ENCODE measurements at regions not wholly inside any gene's neighbourhood (a gene's known extent, or its start where the extent isn't known, plus 50 kb on each side); places are given as distances from the start of the nearest gene placed in this dataset.

DNA sequence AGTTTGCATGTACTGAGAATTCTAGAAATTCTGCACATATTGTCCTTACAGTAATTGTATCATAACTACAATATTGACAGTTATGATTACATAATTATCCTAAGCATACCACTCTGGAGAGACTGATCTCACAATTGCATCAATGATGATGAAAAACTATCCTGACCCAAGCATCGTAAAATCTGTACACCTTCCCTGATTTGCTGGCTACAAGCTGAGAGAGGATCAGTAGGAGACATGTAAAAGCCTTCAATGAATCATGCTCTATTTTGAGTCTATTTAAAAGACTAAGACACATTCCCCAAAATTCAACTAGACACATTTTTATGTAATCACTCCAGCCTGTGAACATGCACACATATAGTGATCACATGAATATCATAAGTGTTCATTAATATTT lies 1833.8 kb downstream of the EFNA5 start:
- TF ChIP-seq, protein P1, sequence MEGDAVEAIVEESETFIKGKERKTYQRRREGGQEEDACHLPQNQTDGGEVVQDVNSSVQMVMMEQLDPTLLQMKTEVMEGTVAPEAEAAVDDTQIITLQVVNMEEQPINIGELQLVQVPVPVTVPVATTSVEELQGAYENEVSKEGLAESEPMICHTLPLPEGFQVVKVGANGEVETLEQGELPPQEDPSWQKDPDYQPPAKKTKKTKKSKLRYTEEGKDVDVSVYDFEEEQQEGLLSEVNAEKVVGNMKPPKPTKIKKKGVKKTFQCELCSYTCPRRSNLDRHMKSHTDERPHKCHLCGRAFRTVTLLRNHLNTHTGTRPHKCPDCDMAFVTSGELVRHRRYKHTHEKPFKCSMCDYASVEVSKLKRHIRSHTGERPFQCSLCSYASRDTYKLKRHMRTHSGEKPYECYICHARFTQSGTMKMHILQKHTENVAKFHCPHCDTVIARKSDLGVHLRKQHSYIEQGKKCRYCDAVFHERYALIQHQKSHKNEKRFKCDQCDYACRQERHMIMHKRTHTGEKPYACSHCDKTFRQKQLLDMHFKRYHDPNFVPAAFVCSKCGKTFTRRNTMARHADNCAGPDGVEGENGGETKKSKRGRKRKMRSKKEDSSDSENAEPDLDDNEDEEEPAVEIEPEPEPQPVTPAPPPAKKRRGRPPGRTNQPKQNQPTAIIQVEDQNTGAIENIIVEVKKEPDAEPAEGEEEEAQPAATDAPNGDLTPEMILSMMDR (IDR thresholded peaks at IDR 0.05) = no peak
- WGBS, 3 donors = 48 to 80% (median 54%) methylated on average over 1 of the region's 1 CpG
- no peak overlapping the region for H3K27ac ChIP-seq
- DNase-seq = no peak
- no peak overlapping the region for H3K4me3 ChIP-seq
- no peaks in the 10 kb centered on the region for H3K9me3 ChIP-seq
- no peaks in the 10 kb centered on the region for H3K36me3 ChIP-seq (ENCODE audit: insufficient read depth in 1 of 2, low read depth in 1 of 2)
- H3K4me1 ChIP-seq = no peaks in the 10 kb centered on the region
- no peak for ATAC-seq
- no peaks in the 10 kb centered on the region for H3K27me3 ChIP-seq (ENCODE audit: insufficient read depth in 3 of 3, low read length in 2 of 3)
- intact Hi-C loops (cut with DNase I) = no loop called here

DNA sequence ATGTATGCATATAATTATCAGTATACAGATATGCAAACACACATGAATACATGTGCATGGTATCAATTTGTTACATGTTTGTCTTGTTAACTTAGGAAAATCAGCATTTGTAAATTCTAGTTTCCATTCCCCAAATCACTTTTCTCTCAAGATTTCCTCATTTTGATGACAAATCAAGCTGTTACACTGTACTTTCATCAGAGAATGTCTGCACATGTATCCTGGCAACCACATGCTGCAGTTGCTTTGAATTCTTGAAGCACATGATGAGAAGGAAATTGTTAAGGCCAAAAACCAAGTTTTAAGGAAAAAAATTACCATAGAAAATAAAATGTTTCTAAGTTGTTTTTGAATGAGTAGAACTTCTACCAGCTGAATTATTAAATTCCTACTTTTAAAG lies 1834.5 kb downstream of the EFNA5 start:
- TF ChIP-seq, protein P1 (IDR thresholded peaks at IDR 0.05) = no peak
- DNase-seq = no peak
- Histone ChIP-seq H3K9me3 (no peaks in the 10 kb centered on the region), H3K27ac (no peak overlapping the region), H3K36me3 (ENCODE audit: insufficient read depth in 1 of 2, low read depth in 1 of 2) (no peaks in the 10 kb centered on the region), H3K4me3 (no peak overlapping the region), H3K27me3 (ENCODE audit: insufficient read depth in 3 of 3, low read length in 2 of 3) (no peaks in the 10 kb centered on the region), H3K4me1 (no peaks in the 10 kb centered on the region)
- intact Hi-C loops (cut with DNase I) = no loop called here
- ATAC-seq = no peak

DNA sequence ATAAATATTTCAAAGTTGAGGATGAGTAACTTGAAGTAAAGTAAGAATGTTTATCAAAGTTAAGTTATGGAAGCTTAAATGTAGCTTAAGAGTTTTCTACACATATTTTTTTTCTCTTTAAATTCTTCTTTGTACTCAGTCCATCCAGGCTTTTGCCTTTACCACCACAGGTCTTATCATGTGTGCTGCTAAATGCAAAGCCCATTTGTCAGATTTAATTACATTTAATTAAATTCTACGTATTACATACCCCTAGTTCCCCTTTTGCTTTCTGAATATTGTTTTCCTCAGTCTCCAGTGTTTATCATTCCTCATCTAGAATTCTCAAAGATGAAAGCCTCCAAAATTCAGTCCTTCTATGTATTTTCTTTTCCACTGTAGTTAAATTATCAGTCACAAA lies 1841.9 kb downstream of the EFNA5 start:
- DNase-seq (no peak), ATAC-seq (no peak)
- WGBS, 3 donors = 76 to 86% (median 86%) methylated on average over 1 of the region's 1 CpG
- H3K27ac ChIP-seq = no peak overlapping the region
- no peaks in the 10 kb centered on the region for H3K9me3 ChIP-seq
- H3K4me1 ChIP-seq = no peaks in the 10 kb centered on the region
- TF ChIP-seq, protein P1 (IDR thresholded peaks at IDR 0.05) = no peak
- H3K27me3 ChIP-seq (ENCODE audit: insufficient read depth in 3 of 3, low read length in 2 of 3) = no peaks in the 10 kb centered on the region
- H3K36me3 ChIP-seq (ENCODE audit: insufficient read depth in 1 of 2, low read depth in 1 of 2) = no peaks in the 10 kb centered on the region
- intact Hi-C loops (cut with DNase I) = no loop called here
- H3K4me3 ChIP-seq = no peak overlapping the region

DNA sequence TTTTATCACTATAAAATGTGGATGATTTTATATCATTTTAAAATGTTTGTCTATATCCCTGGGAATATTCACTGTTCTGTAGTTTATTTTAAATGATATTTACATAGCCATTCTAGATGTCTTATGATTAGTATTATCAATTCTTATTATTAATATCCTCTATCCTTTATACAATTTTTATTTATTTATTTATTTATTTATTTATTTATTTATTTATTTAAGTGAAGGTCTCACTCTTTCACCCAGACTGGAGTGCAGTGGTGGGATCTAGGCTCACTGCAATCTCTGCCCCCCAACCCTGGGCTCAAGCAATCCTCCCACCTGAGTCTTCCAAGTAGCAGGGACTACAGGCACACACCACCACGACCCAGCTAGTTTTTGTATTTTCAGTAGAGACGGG lies 1848.9 kb downstream of the EFNA5 start:
- TF ChIP-seq, protein P1 (IDR thresholded peaks at IDR 0.05) = no peak
- no peaks in the 10 kb centered on the region for H3K9me3 ChIP-seq
- no peaks in the 10 kb centered on the region for H3K27me3 ChIP-seq (ENCODE audit: insufficient read depth in 3 of 3, low read length in 2 of 3)
- no peak overlapping the region for H3K4me3 ChIP-seq
- no peak for DNase-seq
- H3K36me3 ChIP-seq (ENCODE audit: insufficient read depth in 1 of 2, low read depth in 1 of 2) = no peaks in the 10 kb centered on the region
- H3K4me1 ChIP-seq = no peaks in the 10 kb centered on the region
- WGBS, 3 donors = 75 to 84% (median 76%) methylated on average over 2 of the region's 2 CpGs
- intact Hi-C loops (cut with DNase I) = no loop called here
- H3K27ac ChIP-seq = no peak overlapping the region
- ATAC-seq = no peak

- TF ChIP-seq, protein P1 (IDR thresholded peaks at IDR 0.05) = no peak
- H3K4me3 ChIP-seq = no peak overlapping the region
- intact Hi-C loops (cut with DNase I) = no loop called here
- H3K27ac ChIP-seq = no peak overlapping the region
- H3K36me3 ChIP-seq (ENCODE audit: insufficient read depth in 1 of 2, low read depth in 1 of 2) = no peaks in the 10 kb centered on the region
- no peaks in the 10 kb centered on the region for H3K9me3 ChIP-seq
- no peaks in the 10 kb centered on the region for H3K4me1 ChIP-seq
- DNase-seq (no peak), ATAC-seq (no peak)
- no peaks in the 10 kb centered on the region for H3K27me3 ChIP-seq (ENCODE audit: insufficient read depth in 3 of 3, low read length in 2 of 3)
- WGBS, 3 donors = 51 to 54% (median 51%) methylated on average over 2 of the region's 2 CpGs
Observed at GRCh38 chr5:105817914-105818313, 1852.8 kb downstream of the EFNA5 start.
